Central memory CD8-positive, alpha-beta T cell (primary cell): ENCODE measurements at regions not wholly inside any gene's neighbourhood (a gene's known extent, or its start where the extent isn't known, plus 50 kb on each side); places are given as distances from the start of the nearest gene placed in this dataset.
"Not testable (repeated sequence)": the region's sequence is repeated elsewhere in the genome, so short reads cannot be mapped to it uniquely, and the experiment has no call there.

Experiments used
- ATAC-seq: fragments of 150-1000 bp; cut with Tn5 transposase; replicated peaks from 2 replicates; pipeline ENCODE4 v1.10.0; 2022; ENCODE audit warnings: mild to moderate bottlenecking, moderate FRiP score, moderate number of reproducible peaks; ENCODE audit not compliant: poor library complexity, severe bottlenecking; ENCODE audit errors: extremely low read depth
- DNase-seq, 2 donors: peaks; one replicate each; pipeline ENCODE4 v3.0.0; 2021; ENCODE audit warnings: low spot score in 2 of 2
- H3K27ac Mint-ChIP-seq: one replicate; pipeline ENCODE4 v1.8.0; 2022; ENCODE audit warnings: low read depth, mild to moderate bottlenecking, moderate library complexity, mixed read lengths
- H3K27me3 Mint-ChIP-seq: one replicate; pipeline ENCODE4 v1.8.0; 2022; ENCODE audit warnings: mixed read lengths
- H3K36me3 Mint-ChIP-seq: one replicate; pipeline ENCODE4 v1.8.0; 2022; ENCODE audit warnings: mild to moderate bottlenecking, moderate library complexity, mixed read lengths; ENCODE audit not compliant: insufficient read depth
- H3K4me1 Mint-ChIP-seq: one replicate; pipeline ENCODE4 v1.8.0; 2022; ENCODE audit warnings: mixed read lengths
- H3K4me3 Mint-ChIP-seq: one replicate; pipeline ENCODE4 v1.8.0; 2022; ENCODE audit warnings: mild to moderate bottlenecking, moderate library complexity, mixed read lengths
- H3K9me3 Mint-ChIP-seq: one replicate; pipeline ENCODE4 v1.8.0; 2022; ENCODE audit warnings: mixed read lengths

DNA sequence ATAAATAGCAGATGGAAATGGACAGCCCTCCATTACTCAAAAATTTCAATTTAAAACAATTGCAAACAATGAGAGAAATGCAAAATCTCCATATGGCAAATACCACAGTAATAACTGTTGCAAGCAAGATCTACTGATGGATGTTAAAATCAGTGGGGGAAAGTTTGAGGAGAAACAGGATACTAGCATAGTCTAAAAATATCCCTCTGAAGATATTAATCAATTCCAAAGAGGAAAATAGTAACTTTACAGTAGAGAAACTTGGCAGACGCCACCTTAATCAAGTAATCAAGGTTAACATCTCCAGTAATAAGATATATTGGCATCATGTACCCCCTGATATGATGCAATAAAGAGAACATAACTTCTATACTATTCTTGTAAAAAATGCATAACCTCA, 344.8 kb downstream of the ZNF674 start:
- no peak for ATAC-seq
- DNase-seq: no peak
- no peak overlapping the region for H3K27ac Mint-ChIP-seq
- H3K4me1 Mint-ChIP-seq: no peaks in the 10 kb centered on the region
- H3K9me3 Mint-ChIP-seq: no peaks in the 10 kb centered on the region
- H3K27me3 Mint-ChIP-seq: no peaks in the 10 kb centered on the region
- H3K4me3 Mint-ChIP-seq: no peak overlapping the region
- no peaks in the 10 kb centered on the region for H3K36me3 Mint-ChIP-seq

DNA sequence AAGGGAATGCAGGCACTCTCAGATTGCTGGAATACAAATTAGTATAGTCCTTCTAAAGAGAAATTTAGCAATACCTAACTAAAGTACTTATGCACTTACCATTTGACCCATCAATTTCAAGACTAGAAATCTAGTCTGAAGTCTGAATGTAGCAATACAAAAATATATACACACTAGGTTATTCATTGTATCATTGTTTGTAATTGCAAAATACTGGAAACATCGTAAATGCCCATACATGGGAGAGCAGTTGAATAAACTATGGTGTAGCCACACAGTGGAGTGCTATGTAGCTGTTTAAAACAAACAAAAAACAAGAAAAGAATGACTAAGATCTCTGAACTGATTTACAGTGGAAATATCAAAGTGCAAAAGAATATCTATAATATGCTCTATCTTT, 346.4 kb downstream of the ZNF674 start:
- peaks cover 6% of the 10 kb centered on the region for H3K9me3 Mint-ChIP-seq
- H3K36me3 Mint-ChIP-seq: no peaks in the 10 kb centered on the region
- no peak overlapping the region for H3K4me3 Mint-ChIP-seq
- H3K27me3 Mint-ChIP-seq: peaks cover 10% of the 10 kb centered on the region
- ATAC-seq (no peak), DNase-seq (no peak)
- H3K4me1 Mint-ChIP-seq: no peaks in the 10 kb centered on the region
- no peak overlapping the region for H3K27ac Mint-ChIP-seq

DNA sequence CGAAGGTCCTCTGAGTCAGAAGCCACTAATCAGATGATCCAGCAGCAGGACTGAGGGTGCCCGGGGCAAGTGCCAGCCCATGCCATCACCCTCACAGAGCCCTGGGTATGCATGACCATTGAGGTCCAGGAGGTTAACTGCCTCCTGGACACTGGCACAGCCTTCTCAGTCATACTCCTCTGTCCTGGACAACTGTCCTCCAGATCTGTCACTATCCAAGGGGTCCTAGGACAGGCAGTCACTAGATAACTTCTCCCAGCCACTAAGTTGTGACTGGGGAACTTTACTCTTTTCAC, 358.5 kb downstream of the ZNF674 start:
- not testable (repeated sequence) for DNase-seq, H3K9me3 Mint-ChIP-seq, H3K4me1 Mint-ChIP-seq, H3K27ac Mint-ChIP-seq, H3K4me3 Mint-ChIP-seq, H3K36me3 Mint-ChIP-seq, ATAC-seq
- H3K27me3 Mint-ChIP-seq: peaks cover 35% of the 10 kb centered on the region

DNA sequence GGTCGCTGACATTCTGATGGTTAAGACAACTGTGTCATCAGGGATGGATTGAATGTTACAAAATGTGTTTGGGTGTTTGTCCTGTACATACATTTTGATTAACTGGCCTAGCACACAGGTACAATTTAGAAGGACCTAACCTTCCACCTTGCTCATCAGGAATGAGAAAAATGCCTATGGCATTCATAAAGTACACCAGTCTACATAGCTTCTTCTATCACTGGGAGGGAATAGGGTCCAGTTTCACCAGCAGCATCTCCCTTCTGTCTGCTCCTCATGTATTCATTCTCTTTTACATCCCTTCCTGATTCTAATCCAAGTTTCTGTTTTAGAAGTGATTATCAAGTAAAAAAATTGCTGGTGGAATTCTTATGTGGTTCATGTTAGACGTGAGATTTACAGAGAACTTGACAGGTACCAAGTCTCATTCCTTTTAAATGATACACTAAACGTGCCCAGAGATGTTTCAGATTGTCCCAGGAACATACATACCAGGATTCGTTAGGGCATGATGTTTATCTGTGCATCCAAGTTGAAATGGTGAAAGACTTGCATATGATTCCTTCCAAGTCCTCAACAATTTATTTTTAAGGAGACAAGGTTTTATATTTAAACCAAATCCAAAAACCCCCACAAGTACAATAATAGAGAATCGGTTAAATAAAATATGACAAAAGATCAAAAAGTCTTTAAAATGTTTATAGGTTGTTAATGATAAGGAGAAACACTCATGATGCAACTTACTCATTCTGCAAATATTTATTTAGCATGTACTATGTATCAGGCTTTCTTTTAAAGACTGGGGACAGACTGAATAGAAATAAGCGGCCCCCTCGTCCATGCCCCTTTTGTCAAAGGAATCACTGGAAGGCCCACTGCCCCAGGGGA, 359.1 kb downstream of the ZNF674 start:
- Mint-ChIP-seq H3K4me1 (no peaks in the 10 kb centered on the region), H3K9me3 (no peaks in the 10 kb centered on the region), H3K27me3 (peaks cover 29% of the 10 kb centered on the region), H3K27ac (no peak overlapping the region), H3K36me3 (no peaks in the 10 kb centered on the region), H3K4me3 (no peak overlapping the region)
- DNase-seq (no peak), ATAC-seq (no peak)

DNA sequence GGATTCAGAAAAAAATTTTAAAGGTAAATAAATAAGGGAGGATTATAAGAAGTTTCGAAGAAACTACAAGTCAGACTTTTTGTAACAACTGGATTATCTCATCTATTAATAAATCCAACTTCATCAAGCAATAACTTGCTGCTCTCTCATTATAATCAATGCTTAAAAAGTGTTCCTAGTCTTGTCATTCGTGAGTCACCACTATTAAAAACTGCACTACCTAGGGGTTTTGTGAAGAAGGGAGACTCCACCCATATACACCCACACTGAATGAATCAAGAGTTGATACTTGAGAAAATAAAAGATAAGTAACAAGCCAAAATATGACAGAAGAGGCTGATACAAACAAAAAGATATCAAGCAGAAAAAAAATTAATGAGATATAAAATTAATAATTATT, 360.5 kb downstream of the ZNF674 start:
- peaks cover 26% of the 10 kb centered on the region for H3K27me3 Mint-ChIP-seq
- ATAC-seq: no peak
- H3K4me3 Mint-ChIP-seq: no peak overlapping the region
- H3K27ac Mint-ChIP-seq: no peak overlapping the region
- H3K9me3 Mint-ChIP-seq: no peaks in the 10 kb centered on the region
- DNase-seq: no peak
- no peaks in the 10 kb centered on the region for H3K4me1 Mint-ChIP-seq
- no peaks in the 10 kb centered on the region for H3K36me3 Mint-ChIP-seq

DNA sequence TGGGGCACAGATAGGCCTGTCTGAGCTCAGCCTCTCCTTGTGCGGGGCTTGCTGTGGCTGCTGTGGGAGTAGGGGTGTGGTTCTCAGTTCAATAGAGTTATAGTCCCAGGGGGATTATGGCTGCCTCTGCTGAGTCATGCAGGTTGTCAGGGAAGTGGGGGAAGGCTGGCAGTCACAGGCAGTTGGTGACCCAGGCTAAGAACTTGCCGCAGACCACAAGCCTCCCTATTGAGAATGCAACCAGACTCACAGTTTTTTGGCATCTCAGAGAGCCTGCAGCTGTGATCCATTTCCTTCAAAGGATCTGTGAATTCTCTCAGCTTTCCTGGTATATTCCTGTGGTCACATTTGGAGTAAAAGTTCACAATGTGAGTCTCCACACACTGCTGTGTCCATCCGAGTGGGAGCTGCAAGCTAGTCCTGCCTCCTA, 364.9 kb downstream of the ZNF674 start:
- H3K27ac Mint-ChIP-seq: no peak overlapping the region

DNA sequence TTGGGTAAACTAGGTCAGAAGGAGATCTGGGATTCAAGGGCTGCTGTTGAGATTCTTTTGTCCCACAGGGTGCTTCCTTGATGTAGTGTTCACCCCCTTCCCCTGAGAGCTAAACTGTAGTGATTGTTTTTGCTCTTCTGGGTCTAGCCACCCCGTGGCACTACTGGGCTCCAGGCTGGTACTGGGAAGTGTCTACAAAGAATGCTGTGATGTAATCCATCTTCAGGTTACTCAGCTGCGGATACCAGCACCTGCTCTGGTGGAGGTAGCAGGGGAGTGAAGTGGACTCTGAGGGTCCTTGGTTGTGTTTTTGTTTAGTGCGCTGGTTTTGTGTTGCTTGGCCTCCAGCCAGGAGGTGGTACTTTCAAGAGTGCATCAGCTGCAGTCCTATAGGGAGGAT, 365.5 kb downstream of the ZNF674 start:
- H3K36me3 Mint-ChIP-seq: no peaks in the 10 kb centered on the region
- no peak overlapping the region for H3K4me3 Mint-ChIP-seq

More for the DNA sequence above, 364.9 kb downstream of the ZNF674 start:
- ATAC-seq (no peak), DNase-seq (no peak)
- Mint-ChIP-seq H3K36me3 (no peaks in the 10 kb centered on the region), H3K9me3 (no peaks in the 10 kb centered on the region), H3K27me3 (peaks cover 23% of the 10 kb centered on the region), H3K4me3 (no peak overlapping the region), H3K4me1 (no peaks in the 10 kb centered on the region)

DNA sequence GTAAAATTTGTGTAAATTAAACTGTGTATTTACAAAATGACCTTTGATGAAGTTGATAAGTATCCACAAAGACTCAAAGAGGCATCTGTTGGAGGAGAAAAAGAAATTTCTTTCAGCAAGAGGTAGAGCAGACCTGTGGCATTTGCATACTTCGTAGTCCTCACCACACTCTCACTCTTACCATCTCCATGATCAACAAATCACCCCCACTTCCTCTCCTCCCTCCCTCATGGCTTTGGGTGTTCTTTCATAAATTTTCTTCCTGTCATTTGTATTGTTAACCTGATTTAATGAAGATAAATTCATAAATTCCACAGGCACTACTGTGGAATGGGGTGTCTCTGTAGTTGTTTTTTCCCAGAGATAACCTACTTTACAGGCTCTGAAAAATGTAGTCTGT, 366.5 kb downstream of the ZNF674 start:
- Mint-ChIP-seq H3K36me3 (no peaks in the 10 kb centered on the region), H3K27ac (no peak overlapping the region), H3K4me1 (no peaks in the 10 kb centered on the region), H3K27me3 (peaks cover 23% of the 10 kb centered on the region), H3K4me3 (no peak overlapping the region), H3K9me3 (no peaks in the 10 kb centered on the region)
- ATAC-seq (no peak), DNase-seq (no peak)

More for the DNA sequence above, 365.5 kb downstream of the ZNF674 start:
- ATAC-seq (no peak), DNase-seq (no peak)
- peaks cover 23% of the 10 kb centered on the region for H3K27me3 Mint-ChIP-seq
- no peak overlapping the region for H3K27ac Mint-ChIP-seq
- H3K4me1 Mint-ChIP-seq: no peaks in the 10 kb centered on the region
- H3K9me3 Mint-ChIP-seq: no peaks in the 10 kb centered on the region

DNA sequence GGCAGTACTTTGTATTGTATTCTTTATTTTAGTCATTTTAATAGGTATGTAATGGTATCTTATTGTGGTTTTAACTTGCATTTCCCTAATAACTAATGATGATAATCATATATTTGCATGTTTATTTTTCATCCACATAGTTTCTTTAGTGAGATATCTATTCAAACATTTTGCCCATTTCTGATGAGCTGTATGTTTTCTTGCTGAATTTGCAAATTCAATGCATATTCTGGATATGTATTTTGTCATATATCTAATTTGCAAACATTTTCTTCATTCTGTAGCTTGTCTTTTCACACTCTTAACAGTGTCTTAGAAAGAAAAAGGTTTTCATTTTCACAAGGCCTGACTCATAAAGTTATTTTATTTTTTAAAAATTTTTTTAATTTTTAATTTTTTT, 372.1 kb downstream of the ZNF674 start:
- no peaks in the 10 kb centered on the region for H3K36me3 Mint-ChIP-seq
- no peak overlapping the region for H3K4me3 Mint-ChIP-seq
- no peak overlapping the region for H3K27ac Mint-ChIP-seq
- DNase-seq: no peak
- ATAC-seq: no peak
- H3K4me1 Mint-ChIP-seq: no peaks in the 10 kb centered on the region
- no peaks in the 10 kb centered on the region for H3K9me3 Mint-ChIP-seq
- peaks cover 12% of the 10 kb centered on the region for H3K27me3 Mint-ChIP-seq

DNA sequence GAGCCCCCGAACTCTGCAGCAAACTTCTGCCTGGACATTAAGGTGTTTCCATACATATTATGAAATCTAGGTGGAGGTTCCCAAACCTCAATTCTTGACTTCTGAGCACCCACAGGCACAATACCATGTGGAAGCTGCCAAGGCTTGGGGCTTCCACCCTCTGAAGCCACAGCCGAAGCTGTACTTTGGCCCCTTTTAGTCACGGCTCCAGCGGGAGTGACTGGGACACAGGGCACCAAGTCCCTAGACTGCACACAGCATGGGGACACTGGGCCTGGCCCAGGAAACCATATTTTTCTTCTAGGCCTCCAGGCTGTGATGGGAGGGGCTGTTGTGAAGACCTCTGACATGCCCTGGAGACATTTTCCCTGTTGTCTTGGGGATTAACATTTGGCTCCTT, 373.8 kb downstream of the ZNF674 start:
- DNase-seq, H3K27ac Mint-ChIP-seq, H3K4me1 Mint-ChIP-seq, H3K36me3 Mint-ChIP-seq, ATAC-seq, H3K4me3 Mint-ChIP-seq, H3K27me3 Mint-ChIP-seq, H3K9me3 Mint-ChIP-seq: not testable (repeated sequence)

DNA sequence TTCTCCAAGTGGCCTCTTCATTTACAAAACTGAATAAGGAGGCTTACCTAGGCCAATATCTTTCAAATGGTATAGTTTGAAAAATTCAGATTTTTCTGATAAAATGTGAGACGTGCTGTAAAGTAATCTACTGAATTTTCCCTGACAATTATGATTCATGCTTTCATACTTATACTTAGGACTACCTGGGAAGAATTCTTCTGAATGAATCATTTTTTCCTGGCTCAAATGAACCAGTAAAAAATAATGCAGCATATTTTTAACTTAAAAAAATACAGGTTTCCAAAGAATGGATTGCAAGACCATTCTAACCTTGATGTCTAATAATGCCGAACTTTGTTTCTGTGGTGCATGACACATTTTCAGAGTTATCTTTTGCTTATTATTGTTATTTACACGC, 375.4 kb downstream of the ZNF674 start:
- DNase-seq (no peak), ATAC-seq (no peak)
- H3K4me1 Mint-ChIP-seq: no peaks in the 10 kb centered on the region
- H3K27me3 Mint-ChIP-seq: peaks cover 3% of the 10 kb centered on the region
- H3K4me3 Mint-ChIP-seq: no peak overlapping the region
- H3K27ac Mint-ChIP-seq: no peak overlapping the region
- no peaks in the 10 kb centered on the region for H3K9me3 Mint-ChIP-seq
- no peaks in the 10 kb centered on the region for H3K36me3 Mint-ChIP-seq

DNA sequence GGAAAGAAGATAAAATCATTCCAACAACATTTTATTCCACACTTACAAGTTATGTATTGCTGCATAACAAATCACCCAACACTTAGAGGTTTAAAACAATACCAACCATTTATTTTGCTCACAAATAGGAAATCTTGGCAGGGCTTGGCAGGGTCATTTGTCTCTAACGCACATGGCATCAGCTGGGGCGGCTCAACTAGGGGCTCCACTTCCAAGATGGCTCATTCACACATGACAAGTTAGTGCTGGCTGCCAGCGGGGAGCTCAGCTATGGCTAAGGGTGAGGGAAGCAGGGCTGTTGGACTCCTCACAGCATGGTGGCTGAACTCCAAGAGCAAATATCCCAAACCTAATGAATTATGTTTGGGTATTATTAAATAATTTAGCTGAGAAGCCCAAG, 377.0 kb downstream of the ZNF674 start:
- ATAC-seq (no peak), DNase-seq (no peak)
- no peaks in the 10 kb centered on the region for H3K9me3 Mint-ChIP-seq
- no peaks in the 10 kb centered on the region for H3K36me3 Mint-ChIP-seq
- H3K27me3 Mint-ChIP-seq: peaks cover 10% of the 10 kb centered on the region
- no peak overlapping the region for H3K4me3 Mint-ChIP-seq
- no peaks in the 10 kb centered on the region for H3K4me1 Mint-ChIP-seq
- no peak overlapping the region for H3K27ac Mint-ChIP-seq

DNA sequence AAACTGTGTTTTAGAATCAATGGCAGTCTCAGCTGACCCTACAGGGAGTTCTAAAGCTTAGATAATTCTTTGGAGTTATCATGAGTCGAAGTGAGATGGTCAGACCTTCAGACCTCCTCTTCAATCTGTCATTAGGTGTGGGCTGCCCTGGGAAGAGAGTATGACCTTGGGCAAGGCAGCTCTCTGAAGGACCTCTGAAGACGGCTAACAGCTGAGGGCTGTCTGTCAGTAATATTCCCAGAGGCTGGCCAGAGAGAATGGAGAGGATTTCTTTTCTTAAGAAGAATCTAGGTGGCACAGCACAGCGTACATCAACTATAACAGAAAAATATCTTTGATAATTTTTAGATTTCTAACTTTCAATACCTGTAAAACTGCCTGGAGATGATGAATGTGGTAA, 379.4 kb downstream of the ZNF674 start:
- Mint-ChIP-seq H3K36me3 (no peaks in the 10 kb centered on the region), H3K27me3 (peaks cover 10% of the 10 kb centered on the region), H3K9me3 (no peaks in the 10 kb centered on the region), H3K4me1 (no peaks in the 10 kb centered on the region), H3K4me3 (no peak overlapping the region), H3K27ac (no peak overlapping the region)
- DNase-seq (no peak), ATAC-seq (no peak)
